Body of pancreas (tissue), 4 donors: ENCODE measurements at regions not wholly inside any gene's neighbourhood (a gene's known extent, or its start where the extent isn't known, plus 50 kb on each side); places are given as distances from the start of the nearest gene placed in this dataset.

ENCODE experiments used
- ATAC-seq: fragments of 150-250 bp; one replicate; pipeline ENCODE4 v1.9.1; 2016
- DNase-seq, 4 donors: peaks; one replicate each; pipeline ENCODE4 v3.0.0-alpha.2; 2019
- H3K27ac ChIP-seq, 4 donors: fragments of 200-600 bp; sonication (generic); 1 replicate in 3 of 4; 2 replicates in 1 of 4; pipeline versions ENCODE4 v1.5.1 to v1.6.1; 2016 to 2019; ENCODE audit warnings: mild to moderate bottlenecking in 1 of 4, mixed read lengths in 1 of 4, moderate library complexity in 1 of 4
- H3K27me3 ChIP-seq, 2 donors: fragments of 200-600 bp; sonication (generic); one replicate each; pipeline ENCODE4 v1.6.0; 2016; ENCODE audit warnings: mild to moderate bottlenecking in 1 of 2
- H3K36me3 ChIP-seq, 2 donors: fragments of 200-600 bp; sonication (generic); replicated peaks in 1 of 2; 2 replicates each; pipeline ENCODE4 v1.5.1; 2016; ENCODE audit warnings: low read depth in 2 of 2; ENCODE audit not compliant: insufficient read depth in 1 of 2
- H3K4me1 ChIP-seq: fragments of 200-600 bp; sonication (generic); one replicate; pipeline ENCODE4 v1.6.0; 2016
- H3K4me3 ChIP-seq, 2 donors: fragments of 200-600 bp; sonication (generic); 1 replicate in 1 of 2; 2 replicates in 1 of 2; pipeline ENCODE4 v1.5.1; 2016 to 2019
- H3K9me3 ChIP-seq, 3 donors: fragments of 200-600 bp; sonication (generic); 1 replicate in 2 of 3; 2 replicates in 1 of 3; pipeline ENCODE4 v1.5.1; 2016
- POLR2A ChIP-seq, 3 donors: fragments of 450-650 bp; IDR thresholded peaks; one replicate each; pipeline ENCODE4 v1.6.1; 2016; ENCODE audit warnings: antibody characterized with exemption in 3 of 3, mild to moderate bottlenecking in 2 of 3
- WGBS, 2 donors: methylation state at CpG; one replicate each; pipeline ENCODE4 v1.1.5; 2017; 5-methylcytosine and 5-hydroxymethylcytosine counted together
- intact Hi-C: fragments of 100-400 bp; cut with DNase I; formaldehyde crosslinking; loops from one replicate; pipeline ENCODE4 v1.15.1; 2023
- TF ChIP-seq, protein P1 (sequence below), 7 experiments: fragments of 450-650 bp in 4 of 7; fragments of 200-600 bp in 3 of 7; sonication (generic) in 3 of 7; IDR thresholded peaks; one replicate each; pipeline ENCODE4 v1.5.1; 2016 to 2019; ENCODE audit warnings: antibody characterized with exemption in 7 of 7

- DNase-seq: no peak
- no peak for ATAC-seq
- Histone ChIP-seq H3K27ac (no peak overlapping the region), H3K4me3 (no peak overlapping the region), H3K36me3 (no peaks in the 10 kb centered on the region), H3K27me3 (no peaks in the 10 kb centered on the region), H3K9me3 (no peaks in the 10 kb centered on the region), H3K4me1 (no peaks in the 10 kb centered on the region)
- TF ChIP-seq, protein P1, sequence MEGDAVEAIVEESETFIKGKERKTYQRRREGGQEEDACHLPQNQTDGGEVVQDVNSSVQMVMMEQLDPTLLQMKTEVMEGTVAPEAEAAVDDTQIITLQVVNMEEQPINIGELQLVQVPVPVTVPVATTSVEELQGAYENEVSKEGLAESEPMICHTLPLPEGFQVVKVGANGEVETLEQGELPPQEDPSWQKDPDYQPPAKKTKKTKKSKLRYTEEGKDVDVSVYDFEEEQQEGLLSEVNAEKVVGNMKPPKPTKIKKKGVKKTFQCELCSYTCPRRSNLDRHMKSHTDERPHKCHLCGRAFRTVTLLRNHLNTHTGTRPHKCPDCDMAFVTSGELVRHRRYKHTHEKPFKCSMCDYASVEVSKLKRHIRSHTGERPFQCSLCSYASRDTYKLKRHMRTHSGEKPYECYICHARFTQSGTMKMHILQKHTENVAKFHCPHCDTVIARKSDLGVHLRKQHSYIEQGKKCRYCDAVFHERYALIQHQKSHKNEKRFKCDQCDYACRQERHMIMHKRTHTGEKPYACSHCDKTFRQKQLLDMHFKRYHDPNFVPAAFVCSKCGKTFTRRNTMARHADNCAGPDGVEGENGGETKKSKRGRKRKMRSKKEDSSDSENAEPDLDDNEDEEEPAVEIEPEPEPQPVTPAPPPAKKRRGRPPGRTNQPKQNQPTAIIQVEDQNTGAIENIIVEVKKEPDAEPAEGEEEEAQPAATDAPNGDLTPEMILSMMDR (IDR thresholded peaks at IDR 0.05): no peak
- no peak for TF ChIP-seq POLR2A (IDR thresholded peaks at IDR 0.05)
- intact Hi-C loops: no loop called here
Measured at GRCh38 chr13:87919956-87920355, 248.8 kb downstream of the SLITRK5 start.

DNA sequence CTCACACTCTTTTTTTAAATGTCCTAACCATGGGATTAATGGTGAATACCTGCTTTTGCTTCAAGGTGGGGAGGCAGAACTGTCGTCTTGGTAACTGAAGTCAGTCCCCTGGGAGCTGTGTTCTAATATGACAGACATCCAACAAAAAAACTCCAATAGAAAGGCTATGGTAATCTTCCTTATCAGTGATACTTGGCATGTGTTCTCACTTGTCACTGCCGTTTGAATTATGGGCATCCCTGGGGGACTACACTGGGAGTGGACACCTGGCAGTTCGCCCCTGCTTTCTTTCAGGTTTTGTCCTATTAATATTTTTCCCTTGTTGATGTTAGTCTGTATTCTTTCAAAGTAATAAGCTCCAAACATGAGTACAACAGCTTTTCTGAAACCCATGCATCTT lies 252.6 kb downstream of the SLITRK5 start:
- Histone ChIP-seq H3K27me3 (no peaks in the 10 kb centered on the region), H3K36me3 (no peaks in the 10 kb centered on the region), H3K9me3 (no peaks in the 10 kb centered on the region), H3K4me3 (no peak overlapping the region), H3K27ac (peak overlapping the region in 3 of 4 donors; percentile 17 to 63 (median 22)), H3K4me1 (no peaks in the 10 kb centered on the region)
- no peak for TF ChIP-seq POLR2A (IDR thresholded peaks at IDR 0.05)
- TF ChIP-seq, protein P1 (IDR thresholded peaks at IDR 0.05): no peak
- peak; percentile 77 for ATAC-seq
- DNase-seq: peak in 3 of 4 donors; percentile 10 to 44 (median 15)
- intact Hi-C loops: no loop called here
- 12 to 13% methylated on average over 3 of the region's 3 CpGs for whole genome bisulfite sequencing, 2 donors

- intact Hi-C loops: no loop called here
- no peak for ATAC-seq
Measured at GRCh38 chr13:87925006-87925405, 253.8 kb downstream of the SLITRK5 start.

GRCh38 chr13:87940776-87941175 lies 269.6 kb downstream of the SLITRK5 start:
- ATAC-seq (no peak), DNase-seq (no peak)
- Histone ChIP-seq H3K36me3 (no peaks in the 10 kb centered on the region), H3K27ac (peak overlapping the region in 1 of 4 donors; percentile 24), H3K9me3 (no peaks in the 10 kb centered on the region), H3K4me1 (no peaks in the 10 kb centered on the region), H3K4me3 (no peak overlapping the region), H3K27me3 (no peaks in the 10 kb centered on the region)
- TF ChIP-seq POLR2A (IDR thresholded peaks at IDR 0.05): no peak
- TF ChIP-seq, protein P1 (IDR thresholded peaks at IDR 0.05): no peak
- intact Hi-C loops: no loop called here
- WGBS, 2 donors: 11 to 28% methylated on average over 1 of the region's 1 CpG

More at GRCh38 chr13:87925006-87925405, 253.8 kb downstream of the SLITRK5 start:
- TF ChIP-seq, protein P1 (IDR thresholded peaks at IDR 0.05): no peak
- TF ChIP-seq POLR2A (IDR thresholded peaks at IDR 0.05): no peak
- H3K27ac ChIP-seq: peak overlapping the region in 1 of 4 donors; percentile 63
- no peak for DNase-seq
- WGBS, 2 donors: 38% methylated on average over 4 of the region's 4 CpGs
- no peaks in the 10 kb centered on the region for H3K9me3 ChIP-seq
- H3K36me3 ChIP-seq: no peaks in the 10 kb centered on the region
- H3K4me1 ChIP-seq: no peaks in the 10 kb centered on the region
- H3K4me3 ChIP-seq: no peak overlapping the region
- no peaks in the 10 kb centered on the region for H3K27me3 ChIP-seq

DNA sequence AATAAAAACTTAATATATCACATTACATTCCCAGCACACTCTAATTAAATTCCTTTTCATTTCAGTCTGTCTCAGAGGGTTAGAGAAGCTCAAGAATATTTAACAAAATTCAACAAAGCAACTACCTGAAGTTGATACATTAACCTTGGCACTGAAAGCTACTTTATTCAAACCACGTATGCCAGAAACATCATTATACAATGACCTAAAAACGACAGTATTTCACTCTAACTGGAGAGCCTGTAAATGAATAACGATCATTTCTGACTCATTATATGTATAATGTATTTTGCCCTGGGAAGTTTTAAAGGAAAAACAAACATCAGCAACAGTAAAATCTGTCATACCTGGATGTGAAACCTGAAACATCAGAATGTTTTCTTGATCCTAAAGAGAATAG lies 270.1 kb downstream of the SLITRK5 start:
- H3K4me1 ChIP-seq: no peaks in the 10 kb centered on the region
- no peaks in the 10 kb centered on the region for H3K36me3 ChIP-seq
- peak overlapping the region in 1 of 4 donors; percentile 24 for H3K27ac ChIP-seq
- ATAC-seq (no peak), DNase-seq (no peak)
- WGBS, 2 donors: 10 to 17% methylated on average over 3 of the region's 3 CpGs
- intact Hi-C loops: no loop called here
- TF ChIP-seq, protein P1 (IDR thresholded peaks at IDR 0.05): no peak
- TF ChIP-seq POLR2A (IDR thresholded peaks at IDR 0.05): no peak
- H3K4me3 ChIP-seq: no peak overlapping the region
- no peaks in the 10 kb centered on the region for H3K9me3 ChIP-seq
- no peaks in the 10 kb centered on the region for H3K27me3 ChIP-seq
